ENCODE measurements at regions not wholly inside any gene's neighbourhood (a gene's known extent, or its start where the extent isn't known, plus 50 kb on each side); places are given as distances from the start of the nearest gene placed in this dataset.

DNA sequence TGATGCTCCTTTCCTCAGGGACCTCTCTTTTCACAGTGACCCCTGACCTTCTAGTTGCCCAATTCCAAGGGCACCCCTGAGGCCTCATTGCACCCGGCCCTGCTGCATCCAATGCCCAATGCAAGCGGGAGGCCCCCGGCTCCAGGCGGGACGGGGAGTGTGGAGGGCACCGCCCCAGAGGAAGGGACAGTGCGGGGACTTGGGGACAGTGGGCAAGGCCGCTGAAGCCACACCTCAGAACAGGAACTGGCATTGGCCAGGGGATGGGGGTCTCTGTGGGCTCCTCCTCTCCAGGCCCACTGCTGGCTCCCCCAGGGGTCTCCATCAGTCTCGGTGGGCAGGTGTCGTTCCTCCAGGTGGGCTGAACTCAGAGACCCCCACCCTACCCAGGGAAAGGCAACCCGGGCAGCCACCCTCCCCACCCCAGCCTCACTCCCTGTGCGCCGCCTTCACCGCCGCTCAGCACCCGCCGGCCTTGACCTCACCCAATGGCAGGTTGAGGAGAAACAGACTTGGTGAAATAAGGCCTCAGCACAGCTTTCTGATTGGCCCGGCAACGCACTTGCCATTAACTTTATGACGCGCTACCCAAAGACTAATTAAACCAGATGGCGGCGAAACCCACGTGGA is 1312.0 kb downstream of the BRD1 start:
- no peak for DNase-seq (ENCODE audit: low read depth in 4 of 4, low spot score in 2 of 4)

GRCh38 chr22:48513929-48514328 is 1313.7 kb downstream of the BRD1 start:
- no peak for DNase-seq (ENCODE audit: low read depth in 4 of 4, low spot score in 2 of 4)

DNA sequence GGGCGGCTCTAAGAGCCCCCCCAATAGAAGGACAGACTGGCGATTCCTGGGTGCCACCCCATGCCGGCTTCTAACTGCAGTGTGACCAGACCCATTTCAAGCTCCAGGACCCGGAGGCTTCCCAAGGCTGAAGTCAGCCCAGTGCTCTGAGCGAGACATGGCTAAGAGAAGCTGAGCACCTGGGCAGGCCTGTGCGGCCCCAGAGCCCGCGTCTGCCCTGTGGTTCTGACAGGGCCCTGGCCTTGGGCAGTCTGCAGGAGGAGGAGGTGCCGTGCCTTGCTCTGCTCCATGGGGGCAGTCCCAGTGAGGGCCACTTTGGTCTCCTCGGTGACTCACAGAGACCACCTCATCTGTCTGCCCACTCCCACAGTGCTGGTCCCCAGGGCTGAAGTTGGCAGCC is 1314.2 kb downstream of the BRD1 start:
- no peak for DNase-seq (ENCODE audit: low read depth in 4 of 4, low spot score in 2 of 4)

DNA sequence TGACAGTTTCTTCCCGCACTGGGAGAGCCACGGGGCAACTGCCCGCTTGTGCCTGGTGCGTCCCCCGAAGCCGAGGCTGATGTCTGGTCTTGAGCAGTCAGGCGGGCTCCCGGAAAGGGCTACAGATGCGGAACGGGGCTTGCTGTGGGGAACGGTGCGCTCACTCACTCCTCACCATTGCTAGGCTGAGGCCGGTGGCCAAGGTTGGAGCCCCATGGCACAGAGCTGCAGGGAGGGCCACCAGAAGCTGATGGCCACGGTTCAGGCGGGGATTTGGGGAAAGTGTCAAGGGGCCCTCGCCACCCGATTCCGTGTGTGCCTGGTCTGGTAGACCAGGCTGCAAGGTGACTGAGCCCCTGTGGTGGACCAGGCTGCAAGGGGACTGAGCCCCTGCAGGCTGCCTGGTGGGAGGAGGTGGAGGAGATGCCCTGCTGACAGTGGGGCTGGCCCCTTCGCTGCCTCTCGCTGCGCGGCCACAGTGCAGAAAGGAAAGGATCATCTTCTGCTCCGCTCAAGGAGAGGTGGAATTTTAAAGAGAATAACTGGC is 1315.8 kb downstream of the BRD1 start:
- no peak for DNase-seq (ENCODE audit: low read depth in 4 of 4, low spot score in 2 of 4)

DNA sequence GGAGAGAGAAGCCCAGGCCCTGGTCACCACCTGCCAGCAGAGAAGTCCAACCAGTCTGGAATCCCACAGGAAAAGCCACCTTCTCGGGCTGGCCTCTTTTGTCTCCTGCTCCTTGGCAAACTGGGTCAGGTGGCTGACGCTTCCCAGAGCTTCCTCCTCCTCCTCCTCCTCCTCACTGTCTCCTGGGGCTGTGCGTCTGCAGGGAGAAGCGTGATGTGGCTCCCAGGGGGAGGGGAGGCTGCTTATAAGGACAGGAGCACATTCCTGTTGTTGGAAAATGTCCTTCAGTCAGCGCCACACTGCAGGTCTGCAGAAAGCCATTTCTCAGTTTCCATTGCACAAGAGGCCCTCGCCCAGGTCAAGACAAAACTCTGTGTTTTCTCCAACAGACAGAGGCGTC is 1316.5 kb downstream of the BRD1 start:
- DNase-seq (ENCODE audit: low read depth in 4 of 4, low spot score in 2 of 4), result no peak

DNA sequence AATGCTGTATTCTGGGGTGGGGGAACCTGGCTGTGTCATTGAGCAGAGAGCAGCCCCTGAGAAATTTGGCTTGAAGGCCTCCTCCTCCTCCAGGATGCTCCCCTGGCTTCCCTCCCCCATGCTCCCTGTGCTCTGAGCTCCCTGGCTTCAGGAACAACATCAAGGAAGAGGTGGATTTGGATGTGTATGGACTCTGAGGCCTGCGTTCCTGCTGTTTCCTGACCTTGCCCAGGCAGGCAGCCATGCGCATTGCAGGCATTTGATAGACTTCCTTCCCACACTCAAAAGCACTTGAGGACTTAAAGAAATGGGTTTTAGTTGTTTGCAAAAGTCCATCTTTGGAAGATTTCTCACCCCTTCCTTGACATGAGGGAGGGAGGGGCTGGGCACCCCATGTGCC is 1317.1 kb downstream of the BRD1 start:
- DNase-seq (ENCODE audit: low read depth in 4 of 4, low spot score in 2 of 4), result no peak

DNA sequence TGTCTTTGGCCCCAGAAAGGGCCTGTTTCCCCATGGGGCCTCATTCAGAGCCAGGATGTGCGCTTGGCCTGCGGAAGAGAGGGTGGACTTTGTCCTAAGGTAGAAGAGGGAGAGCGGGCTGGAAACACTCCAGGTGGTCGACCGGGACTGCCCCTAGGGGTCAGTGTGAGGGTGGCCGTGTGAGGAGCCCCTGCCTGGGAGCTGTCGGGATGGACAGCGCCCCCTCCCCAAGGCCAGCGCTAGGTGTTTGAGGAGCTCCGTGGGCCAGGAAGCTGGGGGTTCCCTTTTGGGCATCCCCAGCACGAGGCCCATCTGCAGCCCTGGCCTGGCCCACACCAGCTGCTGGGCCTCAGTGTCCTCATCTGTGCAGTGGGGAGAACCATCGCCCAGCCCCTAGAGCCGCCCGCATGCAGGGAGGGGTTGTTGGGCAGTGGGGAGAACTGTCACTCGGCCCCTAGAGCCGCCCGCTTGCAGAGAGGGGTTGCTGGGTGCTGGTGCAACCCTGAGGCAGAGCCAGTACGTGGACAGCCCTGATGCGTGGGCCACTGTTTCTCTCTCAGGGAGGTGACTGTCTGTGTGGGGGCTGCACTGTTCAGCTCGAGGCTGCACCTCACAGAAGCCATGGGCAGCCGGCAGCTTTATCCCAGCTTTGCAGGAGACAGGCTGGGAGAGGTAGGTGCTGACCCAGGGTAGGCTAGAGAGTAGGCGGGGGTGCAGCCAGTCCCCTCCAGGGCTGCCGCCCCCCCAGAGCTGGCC is 1319.9 kb downstream of the BRD1 start:
- no peak for DNase-seq (ENCODE audit: low read depth in 4 of 4, low spot score in 2 of 4)

DNA sequence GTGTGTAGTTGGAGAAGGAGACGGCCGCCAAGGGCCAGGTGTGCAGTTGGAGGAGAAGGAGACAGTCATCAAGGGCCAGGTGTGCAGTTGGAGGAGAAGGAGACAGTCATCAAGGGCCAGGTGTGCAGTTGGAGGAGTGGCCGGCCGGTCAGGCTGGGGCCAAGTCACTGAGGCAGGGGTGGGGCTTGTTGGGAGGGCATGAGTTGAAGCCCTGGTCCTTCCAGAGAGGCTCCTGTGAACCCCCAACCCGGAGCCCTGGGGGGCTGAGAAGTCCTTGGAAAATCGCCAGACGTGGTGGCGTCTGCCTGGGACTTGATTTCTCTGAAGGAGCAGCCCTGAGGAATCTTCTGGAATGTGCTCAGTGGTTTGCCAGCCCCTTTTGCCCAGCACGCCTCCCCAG is 1320.5 kb downstream of the BRD1 start:
- no peak for DNase-seq (ENCODE audit: low read depth in 4 of 4, low spot score in 2 of 4)

DNA sequence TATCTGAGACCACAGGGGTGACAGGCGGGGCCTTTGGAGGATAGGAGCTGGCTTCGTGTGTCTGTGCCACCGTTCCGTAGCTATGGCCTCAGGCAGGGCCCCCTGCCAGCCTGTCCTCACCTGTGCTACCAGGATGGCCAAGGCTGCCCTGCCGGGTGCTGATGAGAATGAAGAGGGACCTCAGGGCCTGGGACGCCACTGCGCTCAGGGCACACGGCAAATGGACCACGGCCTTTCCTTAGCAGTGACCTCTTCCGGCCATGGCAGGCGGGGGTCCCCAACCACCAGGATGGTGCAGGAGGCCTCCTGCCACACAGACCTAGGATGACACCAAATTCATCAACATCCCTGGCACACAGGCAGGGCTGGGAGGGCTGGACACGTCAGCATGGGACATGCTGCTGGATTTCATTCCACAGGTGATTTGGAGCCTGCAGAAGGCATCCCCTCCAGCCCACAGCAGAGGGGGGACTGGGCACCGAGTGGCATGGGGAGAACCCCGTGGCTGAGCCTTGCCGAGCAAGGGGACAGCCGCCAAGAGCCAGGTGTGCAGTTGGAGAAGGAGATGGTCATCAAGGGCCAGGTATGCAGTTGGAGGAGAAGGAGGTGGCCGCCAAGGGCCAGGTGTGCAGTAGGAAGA is 1321.0 kb downstream of the BRD1 start:
- no peak for DNase-seq (ENCODE audit: low read depth in 4 of 4, low spot score in 2 of 4)

DNA sequence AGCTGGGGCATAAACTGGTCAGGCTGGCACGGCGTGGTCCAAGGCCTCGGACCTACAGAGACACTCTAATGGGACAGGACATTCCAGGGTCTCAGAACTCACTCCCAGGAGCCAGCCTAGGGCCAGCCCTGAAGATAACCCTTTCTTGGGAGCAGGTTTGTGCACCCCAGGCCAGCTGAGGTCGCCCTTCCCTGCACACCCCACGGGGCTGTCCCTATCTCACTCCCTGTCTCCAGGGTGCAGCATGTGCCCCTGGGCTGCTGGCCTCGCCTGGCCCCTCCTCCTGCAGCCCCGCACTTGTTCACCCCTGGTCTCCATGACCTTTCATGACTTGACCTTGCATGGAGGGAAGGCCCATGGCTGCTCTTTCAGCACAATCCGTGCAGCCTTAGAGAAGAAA is 1321.8 kb downstream of the BRD1 start:
- no peak for DNase-seq (ENCODE audit: low read depth in 4 of 4, low spot score in 2 of 4)

GRCh38 chr22:48504519-48505140 is 1323.0 kb downstream of the BRD1 start:
- DNase-seq (ENCODE audit: low read depth in 4 of 4, low spot score in 2 of 4), result no peak

- DNase-seq (ENCODE audit: low read depth in 4 of 4, low spot score in 2 of 4), result no peak
These were observed 1323.8 kb downstream of the BRD1 start for GRCh38 chr22:48503876-48504275.

- no peak for DNase-seq (ENCODE audit: low read depth in 4 of 4, low spot score in 2 of 4)
These were observed 1324.5 kb downstream of the BRD1 start for GRCh38 chr22:48503035-48503625.

DNA sequence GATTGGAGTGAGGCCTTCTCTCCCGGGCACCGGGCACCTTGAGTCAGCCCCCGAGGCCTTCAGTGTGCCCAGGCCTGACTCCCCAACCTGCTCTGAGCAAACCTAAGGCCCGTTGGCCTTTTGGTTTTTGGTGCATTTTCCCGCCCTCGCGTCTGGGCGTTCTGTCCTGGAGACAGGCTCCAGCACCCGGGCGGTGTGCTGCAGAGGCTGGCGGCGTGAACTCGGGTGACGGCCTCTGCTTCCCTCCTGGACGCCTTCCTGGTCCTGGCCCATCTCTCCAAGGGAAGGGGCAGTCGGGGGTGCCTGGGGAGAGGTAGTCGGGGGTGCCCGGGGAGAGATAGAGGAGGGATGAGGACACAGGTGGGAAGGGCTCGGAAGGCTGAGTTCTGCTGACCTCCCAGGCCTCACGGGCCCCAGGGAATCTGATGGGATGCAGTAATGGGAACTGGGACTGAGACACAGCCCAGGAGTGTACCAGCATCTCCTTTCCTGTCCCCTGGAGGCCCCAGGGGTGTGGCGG is 1326.4 kb downstream of the BRD1 start:
- DNase-seq (ENCODE audit: low read depth in 4 of 4, low spot score in 2 of 4), result no peak

DNA sequence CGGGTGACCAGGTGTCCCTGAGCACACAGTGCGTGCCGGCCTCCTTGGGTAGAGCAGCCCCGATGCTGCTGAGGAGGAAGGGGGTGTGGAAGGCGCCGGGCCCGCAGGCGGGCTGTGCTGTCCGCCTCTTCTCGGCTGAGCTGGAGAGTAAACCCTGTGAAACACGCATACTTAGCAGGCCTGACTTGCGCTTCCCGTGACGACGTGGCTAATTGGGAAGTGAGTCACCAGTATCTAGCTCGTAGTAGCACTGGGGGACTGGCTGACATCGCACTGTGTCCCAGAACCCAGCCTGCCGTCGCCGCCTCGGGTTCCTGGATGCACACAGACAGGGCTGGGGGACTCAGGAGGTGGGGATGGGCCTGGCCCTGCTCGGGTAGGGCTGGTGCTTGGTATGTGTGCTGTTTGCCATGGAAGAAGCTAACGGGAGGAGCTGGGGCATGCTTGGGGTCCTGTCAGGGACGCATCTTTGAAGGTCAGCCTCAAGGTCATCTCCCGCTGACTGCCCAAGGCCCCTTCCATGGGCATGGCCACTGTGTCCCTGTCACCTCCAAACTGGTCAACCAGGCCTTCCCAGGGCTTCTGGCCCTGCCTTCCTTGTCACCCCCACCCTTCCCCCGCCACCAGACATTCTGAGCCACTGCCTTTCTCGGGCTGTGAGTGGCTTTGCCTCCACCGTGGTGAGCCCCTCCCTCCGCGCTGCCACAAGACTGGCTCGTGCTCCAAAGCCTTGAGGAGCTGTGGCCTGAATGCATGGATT is 1327.0 kb downstream of the BRD1 start:
- DNase-seq (ENCODE audit: low read depth in 4 of 4, low spot score in 2 of 4), result no peak

DNA sequence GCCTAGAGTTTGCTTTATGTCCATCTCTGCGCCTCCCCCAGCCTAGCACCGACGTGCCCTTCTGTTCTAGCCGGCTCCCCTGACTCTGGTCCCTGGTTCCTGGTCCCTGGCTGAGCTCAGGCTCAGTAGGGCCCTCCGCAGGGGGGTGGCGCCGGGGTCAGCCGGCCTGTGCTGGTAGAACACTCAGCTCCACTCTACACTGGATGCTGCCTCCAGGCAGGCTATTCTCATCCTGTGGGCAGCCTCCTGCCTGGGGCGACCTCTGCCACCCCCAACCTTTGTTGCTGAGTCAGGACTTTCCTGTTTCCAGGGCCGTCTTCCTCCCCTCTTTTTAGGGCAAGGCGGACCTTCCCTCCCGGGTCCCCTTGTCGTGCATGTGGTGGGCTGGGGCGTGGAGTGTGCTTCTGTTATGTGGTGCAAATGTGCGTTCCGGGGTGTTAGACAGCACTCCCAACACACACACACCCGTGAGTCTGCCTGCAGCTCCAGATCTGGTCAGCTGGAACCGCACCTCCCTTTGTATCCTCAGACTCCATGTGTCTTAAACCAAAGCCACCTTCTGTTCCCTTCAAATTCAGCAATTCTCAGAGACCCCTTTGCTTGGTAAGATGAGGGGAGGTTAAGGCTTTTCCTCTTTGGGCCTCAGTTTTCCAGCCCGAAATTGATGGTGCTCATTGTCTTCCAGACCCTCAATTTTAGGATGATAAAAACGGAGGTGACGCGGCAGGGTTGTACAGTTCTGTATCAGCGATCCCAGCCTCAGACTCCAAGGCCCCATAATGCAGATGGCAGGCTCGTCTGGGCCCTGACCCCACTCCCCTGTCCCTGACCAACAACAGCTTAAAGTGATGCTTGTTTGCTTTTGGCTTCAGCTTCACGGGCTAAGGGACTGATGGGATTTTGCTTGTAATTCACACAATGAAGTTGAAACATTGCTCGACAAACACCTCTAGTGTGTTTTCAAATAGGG is 1327.9 kb downstream of the BRD1 start:
- DNase-seq (ENCODE audit: low read depth in 4 of 4, low spot score in 2 of 4), result no peak

DNA sequence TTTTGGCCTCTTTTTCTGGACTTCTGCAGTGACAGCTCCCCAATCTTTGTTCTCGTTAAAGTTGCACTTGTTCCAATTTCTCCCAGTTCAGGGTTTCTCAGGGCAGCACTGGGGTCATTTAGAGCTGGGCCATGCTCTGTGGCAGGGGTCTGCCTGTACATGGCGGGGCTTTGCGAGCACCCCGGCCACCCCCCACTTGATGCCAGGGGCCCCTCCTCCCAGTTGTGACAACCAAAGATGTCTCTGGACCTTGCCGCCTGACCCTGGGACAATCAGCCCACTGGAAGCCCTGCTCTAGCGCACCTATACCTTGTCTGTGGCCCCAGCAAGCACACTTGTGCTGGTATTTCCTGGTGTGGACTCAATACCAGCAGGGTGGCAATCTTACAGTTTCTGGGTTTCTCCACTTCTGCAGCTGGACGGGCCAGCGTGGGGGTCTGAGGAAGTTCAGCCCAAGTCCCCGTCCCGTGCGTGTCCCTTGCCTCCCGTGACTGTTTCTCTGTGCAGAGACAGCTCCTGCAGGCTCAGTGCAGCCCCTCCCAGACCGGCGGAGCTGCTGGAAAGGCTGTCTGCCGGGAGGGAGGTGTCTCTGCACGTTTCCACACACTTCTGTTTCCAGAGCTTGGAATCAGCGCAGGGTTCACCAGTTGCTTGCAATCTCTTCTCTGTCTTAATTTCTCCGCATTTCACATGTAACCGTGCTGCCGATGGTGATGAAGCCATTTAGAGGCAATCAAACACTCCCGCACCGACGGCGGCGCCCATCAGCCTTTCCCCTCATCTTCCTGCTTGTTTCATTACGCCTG is 1328.9 kb downstream of the BRD1 start:
- DNase-seq (ENCODE audit: low read depth in 4 of 4, low spot score in 2 of 4), result no peak

Measured in left renal cortex interstitium (tissue), 4 donors.